A549 (cell line): ENCODE measurements at regions not wholly inside any gene's neighbourhood (a gene's known extent, or its start where the extent isn't known, plus 50 kb on each side); places are given as distances from the start of the nearest gene placed in this dataset.

Experiments used
- ATAC-seq, 2 experiments: fragments of 200-7000 bp in 1 of 2; fragments of >200 bp in 1 of 2; cut with Nextera tagmentation in 1 of 2; cut with Tn5 transposase in 1 of 2; 3 replicates each; pipeline versions ENCODE4 v1.8.0 to v1.9.1; 2018 to 2020; ENCODE audit warnings: mild to moderate bottlenecking in 1 of 2, moderate library complexity in 1 of 2
- CTCF ChIA-PET: fragments of 300-600 bp; sonication (Branson Sonifier 250); formaldehyde crosslinking; extraction: SDS; loops from one replicate; lab custom pipeline; 2021; ENCODE audit warnings: antibody characterized with exemption, inconsistent platforms; lab: Yijun Ruan, JAX
- POLR2A ChIA-PET: fragments of 350-600 bp; formaldehyde crosslinking; extraction: SDS; loops from one replicate; lab custom pipeline; 2021; ENCODE audit warnings: antibody characterized with exemption, inconsistent platforms; lab: Yijun Ruan, JAX
- DNase-seq, 2 experiments: peaks; one replicate each; pipeline versions ENCODE4 v3.0.0 to v3.0.0-alpha.2; 2011 to 2016; ENCODE audit warnings: low read depth in 1 of 2, low spot score in 1 of 2
- FAIRE-seq: peaks from 2 replicates; lab custom pipeline; 2011; peaks lifted over from hg19 to GRCh38; lab: Jason Lieb, UNC
- H3K27ac ChIP-seq, 2 experiments: fragments of >200 bp; sonication (Bioruptor Twin); formaldehyde crosslinking; 3 replicates each; pipeline ENCODE4 v1.5.1; 2016 to 2017
- H3K4me1 ChIP-seq: fragments of >200 bp; sonication (Bioruptor Twin); formaldehyde crosslinking; 3 replicates; pipeline ENCODE4 v1.6.1; 2016
- H3K4me2 ChIP-seq: fragments of >200 bp; sonication (Bioruptor Twin); formaldehyde crosslinking; 3 replicates; pipeline ENCODE4 v1.6.1; 2016
- H3K4me3 ChIP-seq: fragments of >200 bp; sonication (Bioruptor Twin); formaldehyde crosslinking; 3 replicates; pipeline ENCODE4 v1.5.1; 2016
- H3K9me3 ChIP-seq: fragments of >200 bp; sonication (Bioruptor Twin); formaldehyde crosslinking; 3 replicates; pipeline ENCODE4 v1.6.1; 2016
- BCL3 ChIP-seq: fragments of >200 bp; sonication (Bioruptor Twin); formaldehyde crosslinking; IDR thresholded peaks from 3 replicates; pipeline ENCODE4 v1.6.1; 2016
- CBX8 ChIP-seq: fragments of 200-600 bp; sonication (generic); IDR thresholded peaks from 2 replicates; pipeline ENCODE4 v1.6.1; 2016
- CHD2 ChIP-seq: fragments of 150-350 bp; IDR thresholded peaks from 2 replicates; pipeline ENCODE4 v1.6.1; 2014; ENCODE audit warnings: low read length; ENCODE audit not compliant: partially characterized antibody
- CHD4 ChIP-seq: fragments of 200-600 bp; sonication (generic); IDR thresholded peaks from 2 replicates; pipeline ENCODE4 v1.6.1; 2016; ENCODE audit warnings: antibody characterized with exemption, mild to moderate bottlenecking, borderline replicate concordance
- EHF ChIP-seq: fragments of 250-450 bp; sonication (Bioruptor Pico); IDR thresholded peaks from 2 replicates; pipeline ENCODE4 v1.5.0; 2020; ENCODE audit warnings: mild to moderate bottlenecking
- ELK1 ChIP-seq: fragments of 150-350 bp; IDR thresholded peaks from 2 replicates; pipeline ENCODE4 v1.6.1; 2014; ENCODE audit warnings: low read depth, mild to moderate bottlenecking, low read length
- FOSB ChIP-seq: fragments of 250-450 bp; sonication (Bioruptor Pico); IDR thresholded peaks from 2 replicates; pipeline ENCODE4 v1.5.0; 2020; ENCODE audit warnings: mild to moderate bottlenecking, moderate library complexity
- FOXS1 ChIP-seq: fragments of 250-450 bp; sonication (Bioruptor Pico); IDR thresholded peaks from 2 replicates; pipeline ENCODE4 v1.5.0; 2020; ENCODE audit warnings: mild to moderate bottlenecking, moderate library complexity
- HES2 ChIP-seq: fragments of >200 bp; sonication (Bioruptor Twin); formaldehyde crosslinking; IDR thresholded peaks from 2 replicates; pipeline ENCODE4 v1.6.1; 2016
- HOXB13 ChIP-seq: fragments of 250-450 bp; sonication (Bioruptor Pico); IDR thresholded peaks from 2 replicates; pipeline ENCODE4 v1.5.0; 2020; ENCODE audit warnings: low read depth, mild to moderate bottlenecking, moderate library complexity
- KDM1A ChIP-seq: fragments of 200-600 bp; sonication (generic); IDR thresholded peaks from 2 replicates; pipeline ENCODE4 v1.6.1; 2016; ENCODE audit warnings: low read depth, mild to moderate bottlenecking
- NR3C1 ChIP-seq: fragments of >200 bp; sonication (Bioruptor Twin); formaldehyde crosslinking; IDR thresholded peaks from 3 replicates; pipeline ENCODE4 v1.6.1; 2017
- POLR2A ChIP-seq: IDR thresholded peaks from 2 replicates; pipeline ENCODE4 v1.6.1; 2012; ENCODE audit warnings: mild to moderate bottlenecking, low read length
- RARB ChIP-seq: fragments of 250-450 bp; sonication (Bioruptor Pico); IDR thresholded peaks from 2 replicates; pipeline ENCODE4 v1.8.0; 2021; ENCODE audit warnings: mild to moderate bottlenecking, moderate library complexity
- RNF2 ChIP-seq: fragments of 200-600 bp; sonication (generic); IDR thresholded peaks from 2 replicates; pipeline ENCODE4 v1.6.1; 2016; ENCODE audit warnings: low read depth, mild to moderate bottlenecking, antibody characterized with exemption, moderate library complexity, borderline replicate concordance
- SREBF2 ChIP-seq: fragments of 450-650 bp; IDR thresholded peaks from 2 replicates; pipeline ENCODE4 v1.6.1; 2014; ENCODE audit warnings: mild to moderate bottlenecking, moderate library complexity
- USF2 ChIP-seq: fragments of 450-650 bp; IDR thresholded peaks from 2 replicates; pipeline ENCODE4 v1.6.1; 2014; ENCODE audit warnings: antibody characterized with exemption
- WGBS: methylation state at CpG from one replicate; pipeline ENCODE4 v1.1.6; 2017; ENCODE audit errors: missing lambda C conversion rate; 5-methylcytosine and 5-hydroxymethylcytosine counted together

- Histone ChIP-seq H3K4me1 (no peaks in the 10 kb centered on the region), H3K4me2 (no peak overlapping the region), H3K27ac (no peak overlapping the region), H3K4me3 (no peak overlapping the region), H3K9me3 (no peaks in the 10 kb centered on the region)
- ATAC-seq (no peak), FAIRE-seq (no peak)
- CTCF ChIA-PET = interaction anchor here (0.7 to 1.5 kb wide), 4 partner anchors 104 to 336 kb away, joined by 3 to 4 read pairs (median 3); partner anchors contain the start of gene RHOU
- POLR2A ChIA-PET = no interaction called here
- 68% methylated on average over 4 of the region's 4 CpGs for whole genome bisulfite sequencing
- no peak for TF ChIP-seq FOSB (CRISPR knock-in tag)
- TF ChIP-seq SREBF2 = no peak
- TF ChIP-seq RNF2 = no peak
- no peak for TF ChIP-seq HES2
- TF ChIP-seq CHD4 = no peak
- TF ChIP-seq NR3C1 = no peak
- no peak for TF ChIP-seq ELK1
- TF ChIP-seq, all 56 proteins: peak for 0
- no peak for DNase-seq
Measured at GRCh38 chr1:228882771-228883450, 147.6 kb downstream of the RHOU start.

- Histone ChIP-seq H3K4me3 (no peak overlapping the region), H3K4me1 (no peaks in the 10 kb centered on the region), H3K4me2 (no peak overlapping the region), H3K9me3 (no peaks in the 10 kb centered on the region), H3K27ac (no peak overlapping the region)
- FAIRE-seq = no peak
- no peak for DNase-seq
- no peak for ATAC-seq
- POLR2A ChIA-PET = no interaction called here
- CTCF ChIA-PET = interaction anchor here (1.5 kb wide), 1 partner anchor 105 kb away, joined by 3 read pairs; no protein-coding TSS in a partner anchor
- 83% methylated on average over 2 of the region's 2 CpGs for WGBS
- no peak for TF ChIP-seq RARB (CRISPR knock-in tag)
- TF ChIP-seq KDM1A = no peak
- TF ChIP-seq HOXB13 (CRISPR knock-in tag) = no peak
- TF ChIP-seq BCL3 = no peak
- TF ChIP-seq CHD2 = no peak
- TF ChIP-seq CBX8 = no peak
- TF ChIP-seq, all 56 proteins: peak for 0
Measured at GRCh38 chr1:228883535-228883934, 148.3 kb downstream of the RHOU start.

- no peak for TF ChIP-seq EHF (CRISPR knock-in tag)
- no peak for TF ChIP-seq FOXS1
- TF ChIP-seq USF2 = no peak
- TF ChIP-seq KDM1A = no peak
- no peak for TF ChIP-seq POLR2A
- CTCF ChIA-PET = no interaction called here
- Histone ChIP-seq H3K9me3 (no peaks in the 10 kb centered on the region), H3K4me2 (no peak overlapping the region), H3K4me3 (no peak overlapping the region), H3K4me1 (no peaks in the 10 kb centered on the region), H3K27ac (no peak overlapping the region)
- DNase-seq = no peak
- POLR2A ChIA-PET = no interaction called here
- no peak for ATAC-seq
- no peak for FAIRE-seq
- WGBS = 92% methylated on average over 5 of the region's 5 CpGs
Measured at GRCh38 chr1:228884196-228884595, 148.9 kb downstream of the RHOU start.
